ENCODE measurements at regions not wholly inside any gene's neighbourhood (a gene's known extent, or its start where the extent isn't known, plus 50 kb on each side); places are given as distances from the start of the nearest gene placed in this dataset.
A peak's percentile ranks its signal among the peaks of the same experiment; 100 is the strongest.
"Not testable (repeated sequence)": the region's sequence is repeated elsewhere in the genome, so short reads cannot be mapped to it uniquely, and the experiment has no call there.

- DNase-seq (ENCODE audit: low spot score): peak; percentile 31
Measured at GRCh38 chr12:46944088-46944487, 118.3 kb upstream of the SLC38A4 start.

GRCh38 chr12:46944771-46945170, 119.0 kb upstream of the SLC38A4 start:
- DNase-seq (ENCODE audit: low spot score): no peak

- no peak for DNase-seq (ENCODE audit: low spot score)
Measured at GRCh38 chr12:46945591-46945990, 119.8 kb upstream of the SLC38A4 start.

DNA sequence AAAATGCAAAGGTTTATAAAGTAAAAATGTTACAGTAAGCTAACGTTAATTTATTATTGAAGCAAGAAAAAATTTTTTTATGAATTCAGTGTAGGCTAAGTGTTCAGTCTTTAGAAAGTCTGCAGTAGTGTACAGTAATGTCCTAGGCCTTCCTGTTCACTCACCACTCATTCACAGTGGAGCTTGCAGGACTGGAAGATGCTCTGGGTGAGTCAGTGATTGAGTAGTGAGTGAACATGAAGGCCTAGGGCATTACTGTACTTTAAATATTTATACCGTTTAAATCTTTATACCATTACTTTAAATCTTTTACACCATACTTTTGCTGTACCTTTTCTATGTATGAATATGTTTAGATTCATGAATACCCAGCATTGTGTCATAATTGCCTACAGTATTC, 120.3 kb upstream of the SLC38A4 start:
- no peak for DNase-seq (ENCODE audit: low spot score)

DNA sequence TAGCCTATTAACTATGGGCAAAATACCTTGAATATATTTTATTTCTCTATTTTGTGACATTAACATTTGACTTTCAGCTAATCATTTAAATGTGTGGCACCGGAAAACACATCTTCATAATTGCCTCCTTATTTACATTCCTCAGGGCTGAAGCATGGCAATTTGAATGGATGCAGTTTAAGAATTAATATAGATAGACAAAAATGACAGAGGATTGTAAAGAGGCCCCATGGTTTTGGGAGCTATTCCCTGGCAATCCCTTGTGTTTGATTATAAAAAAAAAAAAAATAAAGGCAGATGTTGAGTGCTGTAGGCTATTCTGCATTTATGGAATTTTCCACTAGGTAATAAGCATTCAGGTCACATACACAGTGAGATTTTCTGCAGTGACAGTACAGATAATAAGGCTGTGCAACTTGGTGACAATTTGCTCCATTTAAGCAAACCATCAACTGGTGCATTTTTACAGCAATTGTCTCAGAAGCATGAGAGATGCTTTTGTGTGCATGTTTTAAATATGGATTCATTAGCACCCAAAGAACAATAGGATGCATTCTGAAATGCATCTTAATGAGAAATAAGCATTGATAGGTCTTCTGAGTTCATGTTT, 123.2 kb upstream of the SLC38A4 start:
- DNase-seq (ENCODE audit: low spot score): no peak

- no peak for DNase-seq (ENCODE audit: low spot score)
Measured at GRCh38 chr12:46950094-46950493, 124.3 kb upstream of the SLC38A4 start.

GRCh38 chr12:46952880-46953483, 126.4 kb upstream of the PCED1B start:
- DNase-seq (ENCODE audit: low spot score): no peak

GRCh38 chr12:46956451-46957035, 122.9 kb upstream of the PCED1B start:
- no peak for DNase-seq (ENCODE audit: low spot score)

- DNase-seq (ENCODE audit: low spot score): no peak
Measured at GRCh38 chr12:46958053-46958452, 121.4 kb upstream of the PCED1B start.

- no peak for DNase-seq (ENCODE audit: low spot score)
Measured at GRCh38 chr12:46958599-46959290, 120.7 kb upstream of the PCED1B start.

GRCh38 chr12:46959502-46959901, 119.9 kb upstream of the PCED1B start:
- DNase-seq (ENCODE audit: low spot score): no peak

DNA sequence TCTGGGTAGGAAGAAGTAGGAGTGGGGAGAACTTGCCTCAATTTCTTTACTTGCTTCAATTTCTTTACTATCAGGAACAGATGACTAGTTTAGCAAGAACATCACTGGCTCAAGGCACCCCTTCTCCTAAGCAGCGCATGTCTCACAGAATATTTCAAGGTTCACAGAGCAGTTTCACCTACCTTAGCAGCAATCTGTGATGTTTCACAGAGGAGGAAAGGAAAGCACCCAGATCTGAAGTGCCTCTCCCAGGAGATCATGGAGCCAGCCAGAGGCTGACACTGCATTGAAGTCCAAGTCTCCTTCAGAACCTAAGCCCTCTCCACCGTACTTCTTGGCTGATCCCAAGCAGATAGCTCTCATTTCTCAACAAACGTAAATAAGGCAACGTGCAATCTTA, 118.7 kb upstream of the PCED1B start:
- no peak for DNase-seq (ENCODE audit: low spot score)

DNA sequence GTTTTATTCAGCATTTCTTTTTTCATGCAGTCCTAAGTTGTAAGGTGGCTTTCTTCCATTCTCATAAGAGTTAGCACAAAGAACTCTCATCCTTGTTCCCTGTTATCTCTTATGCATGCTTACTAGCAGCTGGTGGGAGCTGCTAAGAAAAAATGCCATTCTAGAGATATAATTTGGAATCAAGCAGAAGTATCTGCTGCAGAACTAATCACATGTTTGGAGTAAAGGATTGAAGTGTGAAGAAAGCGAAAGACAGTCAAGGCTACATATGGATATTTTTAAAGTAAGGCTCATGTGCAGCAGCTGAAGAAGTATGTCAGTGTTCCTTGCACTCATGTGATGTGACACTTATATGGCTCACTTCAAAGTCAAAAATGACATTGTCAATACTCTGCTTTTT, 116.2 kb upstream of the PCED1B start:
- no peak for DNase-seq (ENCODE audit: low spot score)

- no peak for DNase-seq (ENCODE audit: low spot score)
Measured at GRCh38 chr12:46963977-46964971, 115.1 kb upstream of the PCED1B start.

GRCh38 chr12:46965137-46965536, 114.3 kb upstream of the PCED1B start:
- DNase-seq (ENCODE audit: low spot score): no peak

- no peak for DNase-seq (ENCODE audit: low spot score)
Measured at GRCh38 chr12:46965880-46966279, 113.5 kb upstream of the PCED1B start.

DNA sequence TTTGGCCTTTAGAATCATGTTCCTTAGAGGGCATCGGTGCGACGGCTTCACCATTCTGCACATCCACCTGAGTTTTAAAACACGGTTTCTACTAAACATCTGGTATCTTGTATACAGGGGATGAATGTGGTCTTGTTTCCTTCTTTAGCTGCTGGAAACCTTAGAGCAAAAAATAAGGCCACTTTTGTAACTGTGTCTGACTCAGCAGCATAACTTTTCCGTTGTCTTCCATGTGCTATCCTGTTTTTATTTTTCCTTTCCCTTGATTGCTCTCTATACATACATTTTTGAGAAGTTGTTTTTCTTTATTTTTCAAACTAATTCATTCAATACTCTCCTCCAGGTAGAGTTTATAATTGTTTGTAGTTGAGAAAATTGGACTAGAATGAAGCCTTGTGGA, 108.8 kb upstream of the PCED1B start:
- DNase-seq (ENCODE audit: low spot score): no peak

DNA sequence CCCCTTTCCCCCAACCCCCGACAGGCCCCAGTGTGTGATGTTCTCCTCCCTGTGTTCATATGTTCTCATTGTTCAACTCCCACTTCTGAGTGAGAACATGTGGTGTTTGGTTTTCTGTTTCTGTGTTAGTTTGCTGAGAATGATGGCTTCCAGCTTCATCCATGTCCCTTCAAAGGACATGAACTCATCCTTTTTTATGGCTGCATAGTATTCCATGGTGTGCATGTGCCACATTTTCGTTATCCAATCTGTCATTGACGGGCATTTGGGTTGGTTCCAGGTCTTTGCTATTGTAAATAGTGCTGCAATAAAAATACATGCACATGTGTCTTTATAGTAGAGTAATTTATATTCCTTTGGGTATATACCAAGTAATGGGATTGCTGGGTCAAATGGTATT, 105.5 kb upstream of the PCED1B start:
- DNase-seq (ENCODE audit: low spot score): not testable (repeated sequence)

DNA sequence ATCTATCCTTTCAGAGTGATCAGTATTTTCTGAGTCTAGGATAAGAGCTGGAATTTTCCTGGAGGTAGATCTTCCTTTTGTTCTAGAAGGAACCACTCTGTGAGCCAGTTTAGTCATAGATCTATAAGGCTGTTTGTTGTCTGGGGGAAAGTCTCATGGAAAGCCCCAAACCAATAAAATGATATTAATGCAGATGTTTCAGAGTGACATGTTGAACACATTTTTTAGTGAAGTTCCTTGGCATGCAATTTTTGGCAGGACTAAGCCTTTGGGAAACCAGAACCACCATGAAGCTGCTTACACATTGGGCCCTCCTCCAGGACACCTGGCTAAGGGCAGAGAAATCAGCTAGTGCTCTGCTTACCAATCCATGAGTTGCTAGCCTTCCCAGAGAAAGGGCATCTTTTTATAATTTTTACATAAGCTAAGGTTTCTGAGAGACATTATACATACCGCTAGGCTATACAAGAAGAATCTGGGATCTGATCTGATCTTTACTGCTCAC, 101.5 kb upstream of the PCED1B start:
- DNase-seq (ENCODE audit: low spot score): no peak

DNA sequence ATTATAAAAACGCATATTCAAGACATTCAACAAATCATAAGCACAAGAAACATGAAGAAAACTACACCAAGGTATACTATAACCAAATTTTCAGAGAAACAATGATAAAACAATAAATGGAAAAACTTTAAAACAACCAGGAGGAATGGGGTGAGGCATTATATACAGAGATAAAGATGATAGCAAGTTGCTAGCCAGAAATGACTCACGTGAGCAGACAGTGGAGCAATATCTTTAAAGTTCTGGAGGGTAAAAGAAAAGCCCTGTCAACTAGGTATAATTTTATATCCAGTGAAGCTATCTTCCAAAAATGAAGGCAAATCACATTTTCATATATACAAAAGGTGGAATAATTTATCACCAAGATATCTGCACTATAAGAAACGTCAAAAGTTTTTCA, 97.8 kb upstream of the PCED1B start:
- no peak for DNase-seq (ENCODE audit: low spot score)

DNA sequence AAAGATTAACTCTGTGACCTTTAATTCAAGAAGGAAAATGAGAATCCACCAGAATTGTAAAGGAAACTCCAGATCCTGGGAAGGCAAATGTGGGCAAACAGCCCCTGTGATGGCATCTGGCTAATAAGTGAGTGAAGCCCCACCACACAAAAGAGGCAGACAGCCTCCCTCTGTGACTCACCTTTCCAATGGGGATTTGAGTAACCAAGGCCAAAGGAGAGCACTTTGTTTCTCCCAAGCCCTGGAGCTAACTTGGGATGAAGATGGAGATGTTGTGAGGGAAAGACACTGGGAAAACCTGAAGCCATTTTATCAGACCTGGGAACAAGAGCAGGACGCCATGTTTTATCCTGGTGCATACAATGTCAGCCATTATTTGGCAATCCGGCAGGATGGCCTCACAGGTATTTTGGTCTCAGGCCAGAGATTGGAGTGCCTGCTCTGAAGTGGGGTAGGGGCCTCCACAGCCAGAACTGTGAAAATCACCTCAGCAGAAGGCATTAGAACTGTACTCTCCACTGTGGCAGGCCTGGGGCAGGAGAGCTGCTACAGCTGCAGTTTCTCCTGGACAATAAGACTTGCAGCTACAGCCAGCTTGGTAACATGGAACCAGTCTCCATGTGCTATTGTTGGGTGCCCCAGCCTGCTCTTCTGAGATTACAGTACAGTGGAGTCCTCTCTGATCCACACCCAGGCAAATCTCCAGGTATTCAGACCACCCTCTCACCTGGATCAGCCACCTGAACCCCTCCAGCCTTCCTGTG, 96.6 kb upstream of the PCED1B start:
- DNase-seq (ENCODE audit: low spot score): no peak

Measured in HT-29 (cell line).